ENCODE measurements at regions not wholly inside any gene's neighbourhood (a gene's known extent, or its start where the extent isn't known, plus 50 kb on each side); places are given as distances from the start of the nearest gene placed in this dataset.

- no peaks in the 10 kb centered on the region for H3K27me3 ChIP-seq (ENCODE audit: control insufficient read depth, insufficient read depth, low read length)
- H3K4me3 ChIP-seq (ENCODE audit: low read depth, low read length), result no peak overlapping the region
- H3K79me2 ChIP-seq, result no peaks in the 10 kb centered on the region
- TF ChIP-seq CTCF (IDR thresholded peaks at IDR 0.05), result no peak
- no peak overlapping the region for H3K4me2 ChIP-seq (ENCODE audit: low read length)
- H3K36me3 ChIP-seq (ENCODE audit: control insufficient read depth, insufficient read depth, low read length), result no peaks in the 10 kb centered on the region
- no peaks in the 10 kb centered on the region for H3K9me3 ChIP-seq (ENCODE audit: control insufficient read depth, low read length)
- no peak overlapping the region for H3K27ac ChIP-seq
- no peak overlapping the region for H3K9ac ChIP-seq
- H3K4me1 ChIP-seq, result no peaks in the 10 kb centered on the region
- H2AFZ ChIP-seq, result no peak overlapping the region
Measured at GRCh38 chr15:79492065-79492464, 59.9 kb downstream of the MINAR1 start.

GRCh38 chr15:79494384-79494909, 62.3 kb downstream of the MINAR1 start:
- no peak overlapping the region for H3K4me3 ChIP-seq (ENCODE audit: low read depth, low read length)
- no peaks in the 10 kb centered on the region for H3K79me2 ChIP-seq
- no peaks in the 10 kb centered on the region for H3K9me3 ChIP-seq (ENCODE audit: control insufficient read depth, low read length)
- H3K9ac ChIP-seq, result no peak overlapping the region
- no peaks in the 10 kb centered on the region for H3K36me3 ChIP-seq (ENCODE audit: control insufficient read depth, insufficient read depth, low read length)
- H2AFZ ChIP-seq, result no peak overlapping the region
- TF ChIP-seq CTCF (IDR thresholded peaks at IDR 0.05), result no peak
- H3K4me2 ChIP-seq (ENCODE audit: low read length), result no peak overlapping the region
- no peaks in the 10 kb centered on the region for H3K4me1 ChIP-seq
- H3K27me3 ChIP-seq (ENCODE audit: control insufficient read depth, insufficient read depth, low read length), result no peaks in the 10 kb centered on the region
- no peak overlapping the region for H3K27ac ChIP-seq

GRCh38 chr15:79494963-79495755, 63.0 kb downstream of the MINAR1 start:
- H3K4me2 ChIP-seq (ENCODE audit: low read length), result no peak overlapping the region
- H3K27me3 ChIP-seq (ENCODE audit: control insufficient read depth, insufficient read depth, low read length), result no peaks in the 10 kb centered on the region
- TF ChIP-seq CTCF (IDR thresholded peaks at IDR 0.05), result no peak
- H3K79me2 ChIP-seq, result no peaks in the 10 kb centered on the region
- no peak overlapping the region for H3K9ac ChIP-seq
- H3K36me3 ChIP-seq (ENCODE audit: control insufficient read depth, insufficient read depth, low read length), result no peaks in the 10 kb centered on the region
- H3K27ac ChIP-seq, result no peak overlapping the region
- no peaks in the 10 kb centered on the region for H3K9me3 ChIP-seq (ENCODE audit: control insufficient read depth, low read length)
- no peak overlapping the region for H3K4me3 ChIP-seq (ENCODE audit: low read depth, low read length)
- no peak overlapping the region for H2AFZ ChIP-seq
- no peaks in the 10 kb centered on the region for H3K4me1 ChIP-seq

GRCh38 chr15:79495775-79496174, 63.6 kb downstream of the MINAR1 start:
- Histone ChIP-seq H2AFZ (no peak overlapping the region), H3K9me3 (ENCODE audit: control insufficient read depth, low read length) (no peaks in the 10 kb centered on the region), H3K36me3 (ENCODE audit: control insufficient read depth, insufficient read depth, low read length) (no peaks in the 10 kb centered on the region), H3K4me3 (ENCODE audit: low read depth, low read length) (no peak overlapping the region), H3K4me1 (no peaks in the 10 kb centered on the region), H3K79me2 (no peaks in the 10 kb centered on the region), H3K9ac (no peak overlapping the region), H3K4me2 (ENCODE audit: low read length) (no peak overlapping the region), H3K27ac (no peak overlapping the region), H3K27me3 (ENCODE audit: control insufficient read depth, insufficient read depth, low read length) (no peaks in the 10 kb centered on the region)
- TF ChIP-seq CTCF (IDR thresholded peaks at IDR 0.05), result no peak

GRCh38 chr15:79496838-79497237, 64.7 kb downstream of the MINAR1 start:
- H3K27ac ChIP-seq, result no peak overlapping the region
- H3K79me2 ChIP-seq, result no peaks in the 10 kb centered on the region
- TF ChIP-seq CTCF (IDR thresholded peaks at IDR 0.05), result no peak
- H3K27me3 ChIP-seq (ENCODE audit: control insufficient read depth, insufficient read depth, low read length), result no peaks in the 10 kb centered on the region
- H3K4me1 ChIP-seq, result no peaks in the 10 kb centered on the region
- no peak overlapping the region for H3K4me3 ChIP-seq (ENCODE audit: low read depth, low read length)
- H3K9me3 ChIP-seq (ENCODE audit: control insufficient read depth, low read length), result no peaks in the 10 kb centered on the region
- no peak overlapping the region for H3K9ac ChIP-seq
- H3K4me2 ChIP-seq (ENCODE audit: low read length), result no peak overlapping the region
- H2AFZ ChIP-seq, result no peak overlapping the region
- H3K36me3 ChIP-seq (ENCODE audit: control insufficient read depth, insufficient read depth, low read length), result no peaks in the 10 kb centered on the region

All from parathyroid adenoma (tissue), 2 donors.